ENCODE measurements at regions not wholly inside any gene's neighbourhood (a gene's known extent, or its start where the extent isn't known, plus 50 kb on each side); places are given as distances from the start of the nearest gene placed in this dataset.

- Histone ChIP-seq H3K9ac (ENCODE audit: insufficient read depth, low read length) (no peak overlapping the region), H4K20me1 (ENCODE audit: control insufficient read depth, extremely low read depth, insufficient read depth, low read length) (no peaks in the 10 kb centered on the region), H3K9me3 (ENCODE audit: control insufficient read depth, insufficient read depth, low read depth, low read length) (no peaks in the 10 kb centered on the region), H3K27me3 (ENCODE audit: control insufficient read depth, insufficient read depth, low read length) (no peaks in the 10 kb centered on the region), H3K36me3 (ENCODE audit: control insufficient read depth, insufficient read depth, low read length) (no peaks in the 10 kb centered on the region), H3K4me2 (ENCODE audit: extremely low read depth, insufficient read depth, low read length) (no peak overlapping the region), H2AFZ (ENCODE audit: low read length) (no peak overlapping the region), H3K4me1 (ENCODE audit: control insufficient read depth, extremely low read depth, insufficient read depth, low read length) (no peaks in the 10 kb centered on the region), H3K79me2 (ENCODE audit: control insufficient read depth, insufficient read depth, low read length) (no peaks in the 10 kb centered on the region), H3K27ac (ENCODE audit: insufficient read depth, low read length) (no peak overlapping the region), H3K4me3 (replicated peaks in 1 of 4; ENCODE audit: control extremely low read depth in 1 of 4, insufficient read depth in 1 of 4, low read depth in 3 of 4, low read length in 4 of 4) (no peak overlapping the region)
- TF ChIP-seq CTCF (conservative IDR thresholded peaks at IDR 0.05 in 1 of 2, IDR thresholded peaks at IDR 0.05 in 1 of 2; ENCODE audit: low read depth in 1 of 2, low read length in 2 of 2) (no peak), EZH2 (IDR thresholded peaks at IDR 0.05; ENCODE audit: low read length, missing control alignments) (no peak)
- no peak for DNase-seq (ENCODE audit: low read depth in 2 of 2)
These were observed 1383.8 kb downstream of the EFNB2 start for GRCh38 chr13:105151639-105152038.

- H3K4me1 ChIP-seq (ENCODE audit: control insufficient read depth, extremely low read depth, insufficient read depth, low read length), result no peaks in the 10 kb centered on the region
- no peaks in the 10 kb centered on the region for H3K27me3 ChIP-seq (ENCODE audit: control insufficient read depth, insufficient read depth, low read length)
- no peak for TF ChIP-seq CTCF (conservative IDR thresholded peaks at IDR 0.05 in 1 of 2, IDR thresholded peaks at IDR 0.05 in 1 of 2; ENCODE audit: low read depth in 1 of 2, low read length in 2 of 2)
- TF ChIP-seq EZH2 (IDR thresholded peaks at IDR 0.05; ENCODE audit: low read length, missing control alignments), result no peak
- H3K9ac ChIP-seq (ENCODE audit: insufficient read depth, low read length), result no peak overlapping the region
- H4K20me1 ChIP-seq (ENCODE audit: control insufficient read depth, extremely low read depth, insufficient read depth, low read length), result no peaks in the 10 kb centered on the region
- H3K4me2 ChIP-seq (ENCODE audit: extremely low read depth, insufficient read depth, low read length), result no peak overlapping the region
- no peak overlapping the region for H3K4me3 ChIP-seq (replicated peaks in 1 of 4; ENCODE audit: control extremely low read depth in 1 of 4, insufficient read depth in 1 of 4, low read depth in 3 of 4, low read length in 4 of 4)
- H3K27ac ChIP-seq (ENCODE audit: insufficient read depth, low read length), result no peak overlapping the region
- no peak overlapping the region for H2AFZ ChIP-seq (ENCODE audit: low read length)
- peak; percentile 11 to 36 for DNase-seq (ENCODE audit: low read depth in 2 of 2)
- H3K36me3 ChIP-seq (ENCODE audit: control insufficient read depth, insufficient read depth, low read length), result no peaks in the 10 kb centered on the region
- no peaks in the 10 kb centered on the region for H3K9me3 ChIP-seq (ENCODE audit: control insufficient read depth, insufficient read depth, low read depth, low read length)
- H3K79me2 ChIP-seq (ENCODE audit: control insufficient read depth, insufficient read depth, low read length), result no peaks in the 10 kb centered on the region
These were observed 1388.0 kb downstream of the EFNB2 start for GRCh38 chr13:105147461-105147860.

GRCh38 chr13:105144936-105145335 lies 1390.5 kb downstream of the EFNB2 start:
- Histone ChIP-seq H3K4me1 (ENCODE audit: control insufficient read depth, extremely low read depth, insufficient read depth, low read length) (no peaks in the 10 kb centered on the region), H3K27me3 (ENCODE audit: control insufficient read depth, insufficient read depth, low read length) (no peaks in the 10 kb centered on the region), H3K9ac (ENCODE audit: insufficient read depth, low read length) (no peak overlapping the region), H3K79me2 (ENCODE audit: control insufficient read depth, insufficient read depth, low read length) (no peaks in the 10 kb centered on the region), H3K27ac (ENCODE audit: insufficient read depth, low read length) (no peak overlapping the region), H4K20me1 (ENCODE audit: control insufficient read depth, extremely low read depth, insufficient read depth, low read length) (no peaks in the 10 kb centered on the region), H2AFZ (ENCODE audit: low read length) (no peak overlapping the region), H3K4me2 (ENCODE audit: extremely low read depth, insufficient read depth, low read length) (no peak overlapping the region), H3K36me3 (ENCODE audit: control insufficient read depth, insufficient read depth, low read length) (no peaks in the 10 kb centered on the region), H3K9me3 (ENCODE audit: control insufficient read depth, insufficient read depth, low read depth, low read length) (no peaks in the 10 kb centered on the region), H3K4me3 (replicated peaks in 1 of 4; ENCODE audit: control extremely low read depth in 1 of 4, insufficient read depth in 1 of 4, low read depth in 3 of 4, low read length in 4 of 4) (no peak overlapping the region)
- DNase-seq (ENCODE audit: low read depth in 2 of 2), result no peak
- no peak for TF ChIP-seq CTCF (conservative IDR thresholded peaks at IDR 0.05 in 1 of 2, IDR thresholded peaks at IDR 0.05 in 1 of 2; ENCODE audit: low read depth in 1 of 2, low read length in 2 of 2)
- no peak for TF ChIP-seq EZH2 (IDR thresholded peaks at IDR 0.05; ENCODE audit: low read length, missing control alignments)
